HG03432 (cell line): ENCODE measurements at regions not wholly inside any gene's neighbourhood (a gene's known extent, or its start where the extent isn't known, plus 50 kb on each side); places are given as distances from the start of the nearest gene placed in this dataset.

Experiments
- ATAC-seq: cut with Tn5 transposase; IDR thresholded peaks from one replicate; pipeline ENCODE4 v1.9.1; 2021; ENCODE audit warnings: mild to moderate bottlenecking, moderate library complexity; ENCODE audit not compliant: unreplicated experiment

GRCh38 chr3:28877912-28878311, 403.0 kb upstream of the RBMS3 start:
- ATAC-seq, result no peak

- no peak for ATAC-seq
These were observed 390.5 kb upstream of the RBMS3 start for GRCh38 chr3:28890373-28890772.

GRCh38 chr3:28891485-28891884, 389.4 kb upstream of the RBMS3 start:
- no peak for ATAC-seq

DNA sequence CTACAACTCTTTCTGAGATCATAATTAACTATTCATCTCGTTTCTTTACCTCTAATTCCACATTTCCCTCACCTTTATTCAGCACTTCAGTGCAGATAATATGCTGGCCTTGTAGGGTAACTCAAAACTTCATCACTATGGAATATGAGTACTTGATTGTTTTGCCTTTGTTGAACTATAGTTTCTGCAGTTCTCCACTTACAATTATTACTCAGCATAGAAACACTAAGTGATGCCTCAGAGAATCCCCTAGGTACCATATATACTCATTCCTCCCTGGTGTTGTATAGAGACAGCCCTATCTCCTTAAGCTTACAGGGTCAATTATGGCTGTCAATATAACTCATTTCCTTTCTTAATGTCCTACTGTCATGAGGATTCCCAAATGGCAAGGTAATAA, 380.6 kb upstream of the RBMS3 start:
- ATAC-seq, result no peak

- ATAC-seq, result no peak
These were observed 379.9 kb upstream of the RBMS3 start for GRCh38 chr3:28901018-28901417.

DNA sequence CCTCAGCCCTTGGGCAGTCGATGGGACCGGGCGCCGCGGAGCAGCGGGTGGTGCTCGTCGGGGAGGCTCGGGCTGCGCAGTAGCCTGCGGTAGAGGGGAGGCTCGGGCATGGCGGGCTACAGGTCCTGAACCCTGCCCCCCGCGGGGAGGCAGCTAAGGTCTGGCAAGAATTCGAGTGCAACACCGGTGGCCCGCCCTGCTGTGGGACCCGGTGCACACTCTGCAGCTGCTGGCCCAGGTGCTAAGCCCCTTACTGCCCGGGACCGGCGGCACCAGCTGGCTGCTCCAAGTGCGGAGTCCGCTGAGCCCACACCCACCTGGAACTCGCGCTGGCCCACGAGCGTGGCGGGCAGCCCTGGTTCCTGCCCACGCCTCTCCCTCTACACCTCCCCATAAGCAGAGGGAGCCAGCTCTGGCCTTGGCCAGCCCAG, 377.7 kb upstream of the RBMS3 start:
- no peak for ATAC-seq

- ATAC-seq, result no peak
These were observed 375.1 kb upstream of the RBMS3 start for GRCh38 chr3:28905798-28906197.

DNA sequence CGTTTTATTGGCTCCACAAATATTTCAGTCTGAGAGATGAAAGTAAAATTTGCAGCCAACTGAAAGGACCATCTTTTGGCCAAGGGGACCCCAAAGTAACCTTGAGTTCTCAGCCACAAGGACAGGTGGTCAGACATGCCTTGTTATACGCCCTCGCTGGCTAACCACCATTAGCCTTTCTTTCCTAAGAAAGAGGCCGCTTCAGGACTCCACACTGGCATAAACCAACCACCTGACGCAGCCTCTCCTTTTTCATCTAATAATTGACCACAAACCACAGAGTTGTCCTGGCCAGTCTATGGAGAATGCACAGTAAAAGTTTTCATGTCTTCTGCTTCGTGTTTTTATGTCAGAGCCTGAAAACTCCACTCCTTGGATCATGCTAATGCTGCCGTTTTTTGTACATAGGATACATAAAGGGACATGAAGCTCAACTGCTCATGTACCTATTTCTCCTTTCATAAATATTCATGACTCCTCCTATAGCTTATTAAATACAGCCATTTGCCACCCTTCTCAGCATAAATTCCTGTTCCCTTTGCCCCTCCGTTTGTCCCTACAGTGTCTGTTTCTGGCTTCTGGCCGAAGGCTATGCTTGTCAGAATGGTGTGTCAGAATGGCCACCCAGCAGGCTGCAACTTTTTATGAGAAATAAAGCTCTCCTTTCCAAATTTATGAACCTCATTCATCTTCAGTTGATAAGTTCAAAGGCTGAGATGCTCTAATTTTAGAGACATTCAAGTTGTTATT, 374.1 kb upstream of the RBMS3 start:
- ATAC-seq, result no peak

GRCh38 chr3:28907616-28908015, 373.3 kb upstream of the RBMS3 start:
- no peak for ATAC-seq

DNA sequence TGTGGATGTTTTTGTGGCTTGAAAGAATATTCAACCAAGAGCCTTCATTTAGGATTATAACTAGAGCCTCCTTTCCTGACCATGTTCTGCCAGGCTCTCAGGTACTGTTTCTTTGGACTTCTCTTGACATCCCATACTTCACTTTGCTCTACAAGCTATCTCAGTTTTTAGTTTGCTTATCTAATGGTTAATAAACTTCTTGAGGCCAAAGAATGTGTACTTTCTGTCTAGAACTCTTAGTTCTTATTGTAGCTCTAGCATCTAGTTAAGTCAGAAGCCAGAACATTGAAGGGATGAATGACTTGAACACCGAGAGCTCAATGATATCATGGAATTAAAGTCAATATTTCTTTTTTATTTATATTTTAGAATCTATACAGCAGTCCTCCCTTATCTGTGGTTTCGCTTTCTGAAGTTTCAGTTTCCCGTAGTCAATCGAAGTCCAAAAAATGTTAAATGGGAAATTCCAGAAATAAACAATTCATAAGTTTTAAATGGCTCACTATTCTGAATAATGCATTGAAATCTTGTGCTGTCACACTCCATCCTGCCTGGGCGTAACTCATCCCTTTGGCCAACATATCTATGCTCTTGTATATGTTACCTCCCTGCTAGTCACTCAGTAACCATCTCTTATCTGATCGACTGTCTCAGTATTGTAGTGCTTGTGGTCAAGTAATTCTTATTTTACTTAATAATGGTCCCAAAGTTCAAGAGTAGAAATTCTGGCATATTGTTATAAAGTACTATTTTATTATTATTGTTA, 368.6 kb upstream of the RBMS3 start:
- no peak for ATAC-seq

GRCh38 chr3:28915741-28916500, 364.9 kb upstream of the RBMS3 start:
- ATAC-seq, result no peak

DNA sequence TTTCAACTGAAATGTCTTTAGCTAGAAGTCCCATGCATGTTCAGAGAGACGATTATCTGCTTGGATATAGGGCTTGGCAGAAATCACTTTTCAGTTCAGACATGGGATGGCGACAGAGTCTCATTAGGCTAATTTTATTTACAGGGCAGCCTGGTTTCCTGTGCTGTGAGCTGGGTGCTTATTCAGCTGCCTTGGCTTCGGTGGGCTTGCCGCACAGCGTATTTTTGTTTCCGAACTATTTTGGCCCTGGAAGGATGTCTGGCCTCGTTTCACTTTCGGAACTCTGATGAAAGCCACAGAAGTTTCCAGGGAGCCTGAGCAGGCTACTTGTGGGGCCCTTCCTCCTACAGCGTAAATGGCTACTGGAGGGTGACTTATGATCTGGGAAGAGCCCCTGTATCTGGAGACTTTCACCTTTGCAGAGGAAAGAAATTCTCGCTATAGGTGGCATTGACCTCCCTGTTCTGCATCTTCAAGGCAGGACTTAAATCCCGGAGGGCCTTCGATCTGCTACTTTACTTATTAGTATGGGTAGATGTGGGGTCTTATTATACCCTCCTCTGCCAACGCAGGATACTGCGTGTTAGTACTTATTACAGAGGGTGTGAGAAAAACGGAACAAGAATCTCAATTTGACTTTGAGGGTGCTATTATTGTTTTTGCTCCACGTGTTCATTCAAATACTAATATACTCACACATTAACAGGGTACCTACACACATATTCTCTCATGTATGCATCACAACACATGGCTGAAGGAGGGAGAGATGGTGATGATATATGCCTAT, 364.0 kb upstream of the RBMS3 start:
- ATAC-seq, result peak; percentile 90

DNA sequence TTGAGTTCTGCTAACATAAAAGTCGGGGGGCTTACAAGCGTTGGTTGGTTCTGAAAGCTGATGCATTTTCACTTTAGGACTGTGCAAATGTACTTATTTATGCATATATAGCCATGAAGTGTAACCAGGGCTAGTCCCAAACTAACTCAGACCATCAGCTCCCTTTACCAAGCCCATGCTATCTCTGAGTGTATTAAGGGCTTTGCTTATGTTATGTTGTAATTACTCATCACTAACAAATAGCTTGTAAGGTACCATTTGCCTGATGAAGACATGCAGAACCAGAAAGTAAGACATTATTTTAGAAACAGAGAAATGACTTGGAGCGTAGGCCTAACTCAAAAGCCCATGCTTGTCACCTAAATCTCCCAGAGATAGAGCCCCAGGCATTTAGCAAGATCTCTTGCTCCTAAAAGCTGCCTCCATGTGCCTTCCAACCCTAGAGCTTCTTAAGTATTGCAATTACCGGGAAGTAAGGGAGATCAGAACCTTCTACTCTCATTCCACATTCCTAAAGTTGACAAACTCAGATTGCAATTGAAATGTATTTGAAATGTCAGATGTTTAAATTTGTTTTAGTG, 362.9 kb upstream of the RBMS3 start:
- ATAC-seq, result no peak

DNA sequence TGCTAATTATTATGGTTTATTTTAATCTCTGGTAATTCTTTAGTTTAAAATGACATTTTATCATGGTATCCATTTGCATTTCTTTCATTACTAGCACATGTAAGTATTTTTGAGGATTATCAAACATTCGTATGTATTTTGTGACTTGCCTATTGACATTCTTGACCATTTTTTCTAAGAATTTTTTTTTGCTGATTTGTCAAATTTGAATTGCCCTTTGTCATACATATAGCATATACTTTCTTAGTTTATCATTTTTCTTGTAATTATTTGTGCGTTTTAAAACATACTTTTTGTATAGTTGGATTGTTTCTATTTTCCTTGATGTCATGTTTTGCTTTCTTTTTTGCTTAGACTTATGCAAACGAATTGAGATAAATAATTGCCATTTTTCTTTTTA, 358.5 kb upstream of the RBMS3 start:
- no peak for ATAC-seq

- ATAC-seq, result no peak
These were observed 356.9 kb upstream of the RBMS3 start for GRCh38 chr3:28923994-28924393.

GRCh38 chr3:28924744-28925360, 356.0 kb upstream of the RBMS3 start:
- ATAC-seq, result no peak

DNA sequence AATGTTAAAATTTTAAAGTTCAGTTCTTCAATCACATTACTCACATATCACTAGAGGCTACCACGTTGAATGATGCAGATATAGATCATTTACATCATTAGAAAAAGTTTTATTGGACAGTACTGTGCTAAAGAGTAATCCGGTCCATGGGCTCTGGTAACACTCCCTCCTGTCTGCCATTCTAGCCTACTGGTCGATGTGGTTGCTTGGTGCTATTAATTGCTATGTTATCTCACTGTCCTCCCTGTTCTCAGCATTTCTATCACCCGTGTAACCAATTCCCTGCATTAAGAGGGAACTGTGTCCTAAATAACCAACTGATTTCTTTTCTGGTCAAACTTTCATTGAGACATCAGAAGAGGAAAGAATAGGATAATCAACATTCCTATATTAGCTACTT, 347.5 kb upstream of the RBMS3 start:
- ATAC-seq, result no peak

DNA sequence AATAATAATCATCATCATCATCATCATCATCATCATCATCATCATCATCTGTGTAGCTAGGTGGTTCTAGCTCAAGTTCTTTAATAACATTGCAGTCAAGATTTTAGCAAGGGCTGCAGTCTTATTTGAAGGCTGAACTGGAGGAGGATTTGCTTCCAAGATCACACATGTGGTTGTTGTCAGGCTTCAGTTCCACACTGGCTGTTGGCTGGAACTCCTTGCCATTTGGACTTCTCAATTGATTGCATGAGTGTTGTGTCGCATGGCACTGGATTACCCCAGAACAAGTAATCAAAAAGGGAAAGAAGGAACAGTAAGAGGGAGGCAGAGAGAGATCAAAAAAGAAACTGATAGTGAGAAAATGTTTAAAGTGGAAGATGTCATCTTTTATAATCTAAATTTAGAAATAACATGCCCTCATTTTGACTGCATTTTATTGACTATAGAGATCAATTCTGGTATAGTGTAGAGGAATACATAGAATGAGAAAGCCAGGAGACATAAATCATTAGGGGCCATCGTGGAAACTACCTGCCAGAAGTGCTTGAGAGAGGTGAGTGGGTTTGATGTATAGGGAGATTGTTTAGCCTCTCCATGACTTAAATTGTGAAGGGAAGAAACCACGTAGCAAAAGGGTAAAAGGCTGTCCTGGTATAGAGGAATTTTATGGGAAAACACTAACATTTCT, 346.6 kb upstream of the RBMS3 start:
- peak; percentile 44 for ATAC-seq

DNA sequence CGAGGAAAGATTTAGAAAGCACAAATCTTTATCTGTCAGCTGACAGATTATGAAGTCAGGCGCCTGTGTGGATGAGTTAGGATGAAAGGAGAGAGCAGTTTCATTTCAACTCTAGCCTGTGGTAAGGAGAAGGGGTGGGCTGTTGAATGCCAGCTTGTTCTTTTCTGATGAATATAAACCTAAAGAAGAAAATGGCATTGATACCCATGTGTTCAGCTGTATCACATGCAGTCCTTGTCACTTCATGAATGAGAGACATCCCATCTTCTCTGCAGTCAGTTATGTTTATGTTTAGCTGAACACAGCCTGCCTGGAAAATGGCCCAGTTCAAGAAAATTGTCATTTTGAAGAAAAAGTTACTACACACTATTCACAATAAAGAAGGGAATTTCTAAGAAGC, 345.7 kb upstream of the RBMS3 start:
- peak; percentile 45 for ATAC-seq

DNA sequence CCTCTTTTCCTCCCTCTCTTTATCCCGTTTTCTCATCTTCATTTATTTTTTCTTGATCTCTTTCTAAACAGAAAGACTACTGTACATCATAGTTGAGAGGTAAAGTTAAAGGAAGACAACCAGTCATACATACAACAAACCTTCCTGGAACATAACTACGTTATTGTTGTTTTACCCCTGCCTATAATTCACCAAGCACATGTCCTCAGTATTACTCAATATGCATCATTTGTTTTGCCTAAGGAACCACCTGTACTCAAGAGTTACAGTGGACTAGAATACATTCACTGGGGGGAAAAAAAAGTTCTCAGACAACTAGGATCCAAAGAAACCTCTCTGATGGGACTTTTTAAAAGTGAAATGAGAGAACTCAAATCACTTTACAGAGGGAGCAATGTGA, 344.7 kb upstream of the RBMS3 start:
- ATAC-seq, result no peak
